ENCODE measurements at regions not wholly inside any gene's neighbourhood (a gene's known extent, or its start where the extent isn't known, plus 50 kb on each side); places are given as distances from the start of the nearest gene placed in this dataset.
A peak's percentile ranks its signal among the peaks of the same experiment; 100 is the strongest.

GRCh38 chr4:60709061-60709460, 491.1 kb upstream of the ADGRL3 start:
- no peaks in the 10 kb centered on the region for H4K20me1 ChIP-seq (ENCODE audit: low read length)
- no peak overlapping the region for H3K4me2 ChIP-seq (ENCODE audit: low read length)
- no peak for ATAC-seq
- POLR2A ChIA-PET (ENCODE audit: unreplicated experiment), result no interaction called here
- peaks cover 3% of the 10 kb centered on the region; the same call in 1 of the 2 replicates for H3K9me2 ChIP-seq (replicated peaks; ENCODE audit: low read length)
- DNase-seq, result no peak
- no TSS peak for BruUV-seq (replicated peaks)
- H3K27me3 ChIP-seq (ENCODE audit: low read length), result no peaks in the 10 kb centered on the region
- CTCF ChIA-PET, result no interaction called here
- no peak overlapping the region for H3K27ac ChIP-seq (ENCODE audit: low read length)
- no peak overlapping the region for H3K4me3 ChIP-seq (ENCODE audit: low read length)
- intact Hi-C loops (cut with micrococcal nuclease), result no loop called here
- no peak for TF ChIP-seq EZH2 (IDR thresholded peaks at IDR 0.05; ENCODE audit: low read length, unreplicated experiment)
- no peak for TF ChIP-seq EZH2phosphoT487 (IDR thresholded peaks at IDR 0.05; ENCODE audit: borderline replicate concordance, low read length)
- TF ChIP-seq, protein P1, sequence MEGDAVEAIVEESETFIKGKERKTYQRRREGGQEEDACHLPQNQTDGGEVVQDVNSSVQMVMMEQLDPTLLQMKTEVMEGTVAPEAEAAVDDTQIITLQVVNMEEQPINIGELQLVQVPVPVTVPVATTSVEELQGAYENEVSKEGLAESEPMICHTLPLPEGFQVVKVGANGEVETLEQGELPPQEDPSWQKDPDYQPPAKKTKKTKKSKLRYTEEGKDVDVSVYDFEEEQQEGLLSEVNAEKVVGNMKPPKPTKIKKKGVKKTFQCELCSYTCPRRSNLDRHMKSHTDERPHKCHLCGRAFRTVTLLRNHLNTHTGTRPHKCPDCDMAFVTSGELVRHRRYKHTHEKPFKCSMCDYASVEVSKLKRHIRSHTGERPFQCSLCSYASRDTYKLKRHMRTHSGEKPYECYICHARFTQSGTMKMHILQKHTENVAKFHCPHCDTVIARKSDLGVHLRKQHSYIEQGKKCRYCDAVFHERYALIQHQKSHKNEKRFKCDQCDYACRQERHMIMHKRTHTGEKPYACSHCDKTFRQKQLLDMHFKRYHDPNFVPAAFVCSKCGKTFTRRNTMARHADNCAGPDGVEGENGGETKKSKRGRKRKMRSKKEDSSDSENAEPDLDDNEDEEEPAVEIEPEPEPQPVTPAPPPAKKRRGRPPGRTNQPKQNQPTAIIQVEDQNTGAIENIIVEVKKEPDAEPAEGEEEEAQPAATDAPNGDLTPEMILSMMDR (conservative IDR thresholded peaks at IDR 0.05; ENCODE audit: low read depth, low read length), result no peak
- H2AFZ ChIP-seq (ENCODE audit: low read length), result no peak overlapping the region
- H3F3A ChIP-seq (ENCODE audit: low read length, unreplicated experiment), result no peaks in the 10 kb centered on the region
- H3K79me2 ChIP-seq (ENCODE audit: low read length), result no peaks in the 10 kb centered on the region
- no peaks in the 10 kb centered on the region for H3K4me1 ChIP-seq (ENCODE audit: insufficient read depth, low read length)
- no peaks in the 10 kb centered on the region for H3K36me3 ChIP-seq (ENCODE audit: low read depth, low read length)
- H3K9ac ChIP-seq (ENCODE audit: low read length), result no peak overlapping the region
- H3K9me3 ChIP-seq (ENCODE audit: low read length), result no peaks in the 10 kb centered on the region

DNA sequence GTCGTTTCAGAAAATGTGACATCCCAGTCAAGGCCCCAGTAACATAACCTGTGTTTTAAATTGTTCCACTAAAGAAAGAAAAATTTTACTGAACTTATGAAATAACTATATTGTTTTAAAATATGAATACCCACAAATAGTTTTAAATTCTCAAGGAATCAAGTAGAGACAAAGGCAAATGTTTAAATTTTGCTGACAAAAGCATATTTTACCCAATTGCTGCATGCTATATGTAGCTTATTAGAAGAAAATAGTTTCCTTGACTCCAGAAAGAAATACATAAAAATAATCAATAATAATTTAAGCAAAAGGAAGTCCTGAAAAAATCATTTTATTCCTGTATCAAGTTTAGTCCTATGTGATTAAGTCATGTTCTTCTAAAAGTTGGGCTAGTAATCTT, 481.3 kb upstream of the ADGRL3 start:
- no peak overlapping the region for H3K4me3 ChIP-seq (ENCODE audit: low read length)
- H2AFZ ChIP-seq (ENCODE audit: low read length), result no peak overlapping the region
- TF ChIP-seq, protein P1 (conservative IDR thresholded peaks at IDR 0.05; ENCODE audit: low read depth, low read length), result no peak
- TF ChIP-seq EZH2phosphoT487 (IDR thresholded peaks at IDR 0.05; ENCODE audit: borderline replicate concordance, low read length) (no peak), EZH2 (IDR thresholded peaks at IDR 0.05; ENCODE audit: low read length, unreplicated experiment) (no peak)
- H3K9me2 ChIP-seq (replicated peaks; ENCODE audit: low read length), result no peaks in the 10 kb centered on the region
- H3K79me2 ChIP-seq (ENCODE audit: low read length), result no peaks in the 10 kb centered on the region
- H3F3A ChIP-seq (ENCODE audit: low read length, unreplicated experiment), result no peaks in the 10 kb centered on the region
- peaks cover 5% of the 10 kb centered on the region for H3K4me1 ChIP-seq (ENCODE audit: insufficient read depth, low read length)
- no peaks in the 10 kb centered on the region for H3K9me3 ChIP-seq (ENCODE audit: low read length)
- no peaks in the 10 kb centered on the region for H3K36me3 ChIP-seq (ENCODE audit: low read depth, low read length)
- no TSS peak for BruUV-seq (replicated peaks)
- no peak for ATAC-seq
- no peak overlapping the region for H3K27ac ChIP-seq (ENCODE audit: low read length)
- CTCF ChIA-PET, result no interaction called here
- H3K4me2 ChIP-seq (ENCODE audit: low read length), result no peak overlapping the region
- intact Hi-C loops (cut with micrococcal nuclease), result no loop called here
- H3K27me3 ChIP-seq (ENCODE audit: low read length), result no peaks in the 10 kb centered on the region
- H3K9ac ChIP-seq (ENCODE audit: low read length), result no peak overlapping the region
- DNase-seq, result no peak
- POLR2A ChIA-PET (ENCODE audit: unreplicated experiment), result no interaction called here
- no peaks in the 10 kb centered on the region for H4K20me1 ChIP-seq (ENCODE audit: low read length)

GRCh38 chr4:60721685-60722084, 478.4 kb upstream of the ADGRL3 start:
- H3K79me2 ChIP-seq (ENCODE audit: low read length), result no peaks in the 10 kb centered on the region

More at GRCh38 chr4:60721685-60722084, 478.4 kb upstream of the ADGRL3 start:
- ATAC-seq (no peak), DNase-seq (no peak)
- Histone ChIP-seq H3K27ac (ENCODE audit: low read length) (no peak overlapping the region), H3F3A (ENCODE audit: low read length, unreplicated experiment) (no peaks in the 10 kb centered on the region), H3K36me3 (ENCODE audit: low read depth, low read length) (no peaks in the 10 kb centered on the region), H3K9me2 (replicated peaks; ENCODE audit: low read length) (no peaks in the 10 kb centered on the region; the same call in 1 of the 2 replicates), H3K4me2 (ENCODE audit: low read length) (no peak overlapping the region), H3K4me1 (ENCODE audit: insufficient read depth, low read length) (peaks cover 24% of the 10 kb centered on the region), H3K9me3 (ENCODE audit: low read length) (no peaks in the 10 kb centered on the region), H4K20me1 (ENCODE audit: low read length) (no peaks in the 10 kb centered on the region), H3K4me3 (ENCODE audit: low read length) (no peak overlapping the region), H3K27me3 (ENCODE audit: low read length) (no peaks in the 10 kb centered on the region), H2AFZ (ENCODE audit: low read length) (peak overlapping the region; percentile 53), H3K9ac (ENCODE audit: low read length) (no peak overlapping the region)
- TF ChIP-seq, protein P1 (conservative IDR thresholded peaks at IDR 0.05; ENCODE audit: low read depth, low read length), result no peak
- TF ChIP-seq EZH2phosphoT487 (IDR thresholded peaks at IDR 0.05; ENCODE audit: borderline replicate concordance, low read length) (no peak), EZH2 (IDR thresholded peaks at IDR 0.05; ENCODE audit: low read length, unreplicated experiment) (no peak)
- BruUV-seq (replicated peaks), result no TSS peak
- intact Hi-C loops (cut with micrococcal nuclease), result no loop called here
- ChIA-PET CTCF (no interaction called here), POLR2A (ENCODE audit: unreplicated experiment) (no interaction called here)

All from PC-3 (cell line).